ENCODE measurements at regions not wholly inside any gene's neighbourhood (a gene's known extent, or its start where the extent isn't known, plus 50 kb on each side); places are given as distances from the start of the nearest gene placed in this dataset.

GRCh38 chr1:168372307-168372706, 91.6 kb downstream of the TBX19 start:
- TF ChIP-seq CTCF (conservative IDR thresholded peaks at IDR 0.05) (no peak), ZFX (IDR thresholded peaks at IDR 0.05) (no peak)

Data from C4-2B (cell line).